Activated CD8-positive, alpha-beta T cell treated with anti-CD3 and anti-CD28 coated beads for 36 hours (primary cell): ENCODE measurements at regions not wholly inside any gene's neighbourhood (a gene's known extent, or its start where the extent isn't known, plus 50 kb on each side); places are given as distances from the start of the nearest gene placed in this dataset.
A peak's percentile ranks its signal among the peaks of the same experiment; 100 is the strongest.

Source experiments
- ATAC-seq: fragments of 200-7000 bp; cut with Tn5 transposase; one replicate; pipeline ENCODE4 v1.10.0; 2021; ENCODE audit warnings: mild to moderate bottlenecking, moderate library complexity
- CTCF ChIA-PET: fragments of 350-600 bp; sonication (Branson Sonifier 250); formaldehyde crosslinking; loops from one replicate; lab custom pipeline; 2021; ENCODE audit warnings: antibody characterized with exemption; lab: Charles Lee
- POLR2A ChIA-PET: fragments of 350-600 bp; sonication (Branson Sonifier 250); formaldehyde crosslinking; loops from one replicate; lab custom pipeline; 2021; ENCODE audit warnings: antibody characterized with exemption; lab: Charles Lee
- DNase-seq: peaks from one replicate; pipeline ENCODE4 v3.0.0-alpha.2; 2020
- H3K27ac Mint-ChIP-seq: one replicate; pipeline ENCODE4 v1.8.0; 2021; ENCODE audit warnings: mild to moderate bottlenecking, mixed read lengths
- H3K27me3 Mint-ChIP-seq: one replicate; pipeline ENCODE4 v1.8.0; 2021; ENCODE audit warnings: mixed read lengths
- H3K36me3 Mint-ChIP-seq: one replicate; pipeline ENCODE4 v1.8.0; 2021; ENCODE audit warnings: low read depth, mixed read lengths
- H3K4me1 Mint-ChIP-seq: one replicate; pipeline ENCODE4 v1.8.0; 2021; ENCODE audit warnings: low read depth, mixed read lengths
- H3K4me3 Mint-ChIP-seq: one replicate; pipeline ENCODE4 v1.8.0; 2021; ENCODE audit warnings: mild to moderate bottlenecking, moderate library complexity, mixed read lengths
- H3K9me3 Mint-ChIP-seq: one replicate; pipeline ENCODE4 v1.8.0; 2021; ENCODE audit warnings: mixed read lengths
- CTCF ChIP-seq: fragments of 200-600 bp; IDR thresholded peaks from one replicate; pipeline ENCODE4 v1.8.0; 2022; ENCODE audit warnings: antibody characterized with exemption, mild to moderate bottlenecking
- intact Hi-C: fragments of 100-400 bp; cut with micrococcal nuclease; formaldehyde crosslinking; loops from one replicate; pipeline ENCODE4 v1.10.0; 2022

- intact Hi-C loops, result no loop called here
- H3K36me3 Mint-ChIP-seq, result no peaks in the 10 kb centered on the region
- ATAC-seq (no peak), DNase-seq (no peak)
- POLR2A ChIA-PET, result interaction anchor here (0.7 to 1.9 kb wide), 2 partner anchors 9 to 12 kb away, joined by 3 to 4 read pairs; no protein-coding TSS in a partner anchor
- no peaks in the 10 kb centered on the region for H3K27me3 Mint-ChIP-seq
- CTCF ChIA-PET, result interaction anchor here (0.9 kb wide), 1 partner anchor 8 kb away, joined by 3 read pairs; no protein-coding TSS in a partner anchor
- TF ChIP-seq CTCF, result no peak
- peak overlapping the region; percentile 21 for H3K27ac Mint-ChIP-seq
- H3K4me1 Mint-ChIP-seq, result peaks cover 42% of the 10 kb centered on the region
- H3K4me3 Mint-ChIP-seq, result no peak overlapping the region
- H3K9me3 Mint-ChIP-seq, result peaks cover 2% of the 10 kb centered on the region
Observed at GRCh38 chr14:97712471-97712870, 915.3 kb downstream of the VRK1 start.

GRCh38 chr14:97713023-97713422, 915.8 kb downstream of the VRK1 start:
- ATAC-seq (peak; percentile 70), DNase-seq (peak; percentile 40)
- H3K36me3 Mint-ChIP-seq, result no peaks in the 10 kb centered on the region
- CTCF ChIA-PET, result interaction anchor here (0.9 to 1.5 kb wide), 2 partner anchors 9 to 11 kb away, joined by 3 to 7 read pairs; no protein-coding TSS in a partner anchor
- H3K4me1 Mint-ChIP-seq, result peaks cover 37% of the 10 kb centered on the region
- H3K4me3 Mint-ChIP-seq, result no peak overlapping the region
- TF ChIP-seq CTCF, result no peak
- H3K9me3 Mint-ChIP-seq, result peaks cover 2% of the 10 kb centered on the region
- intact Hi-C loops, result no loop called here
- POLR2A ChIA-PET, result interaction anchor here (0.7 to 1.9 kb wide), 3 partner anchors 9 to 264 kb away, joined by 3 to 4 read pairs (median 4); no protein-coding TSS in a partner anchor
- H3K27ac Mint-ChIP-seq, result peak overlapping the region; percentile 21
- no peaks in the 10 kb centered on the region for H3K27me3 Mint-ChIP-seq

DNA sequence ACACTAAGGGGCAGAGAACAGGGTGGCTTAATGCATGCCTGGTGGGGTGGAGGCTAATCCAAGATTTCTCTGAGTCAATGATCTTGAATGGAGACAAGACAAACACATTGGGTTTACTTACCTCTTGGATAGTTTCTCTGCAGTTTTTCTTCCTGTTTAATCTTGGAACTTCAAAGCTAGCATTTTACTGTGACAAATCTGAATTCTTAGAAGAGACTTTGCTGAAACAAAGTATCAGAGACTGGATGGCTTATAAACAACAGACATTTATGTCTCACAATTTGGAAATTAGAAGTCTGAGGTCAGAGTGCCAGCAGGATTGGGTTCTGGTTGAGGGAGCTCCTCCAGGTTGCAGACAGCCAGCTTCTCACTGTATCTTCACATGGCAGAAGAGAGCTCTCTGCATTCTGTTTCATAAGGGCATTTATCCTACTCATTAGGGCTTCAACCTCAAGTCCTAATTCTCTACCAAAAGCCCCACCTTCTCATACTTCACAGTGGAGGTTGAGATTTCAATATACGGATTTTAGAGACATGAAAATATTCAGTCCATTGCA, 921.8 kb downstream of the VRK1 start:
- peak overlapping the region; percentile 48 for H3K27ac Mint-ChIP-seq

GRCh38 chr14:97719931-97720330, 922.7 kb downstream of the VRK1 start:
- Mint-ChIP-seq H3K9me3 (peaks cover 5% of the 10 kb centered on the region), H3K36me3 (no peaks in the 10 kb centered on the region), H3K27me3 (no peaks in the 10 kb centered on the region), H3K4me3 (no peak overlapping the region), H3K27ac (no peak overlapping the region), H3K4me1 (peaks cover 46% of the 10 kb centered on the region)
- no peak for TF ChIP-seq CTCF
- ATAC-seq (no peak), DNase-seq (peak; percentile 52)
- intact Hi-C loops, result no loop called here
- POLR2A ChIA-PET, result interaction anchor here (0.6 kb wide), 1 partner anchor 789 kb away, joined by 3 read pairs; no protein-coding TSS in a partner anchor
- CTCF ChIA-PET, result no interaction called here

More for the DNA sequence above, 921.8 kb downstream of the VRK1 start:
- peaks cover 38% of the 10 kb centered on the region for H3K4me1 Mint-ChIP-seq
- H3K4me3 Mint-ChIP-seq, result no peak overlapping the region
- intact Hi-C loops, result no loop called here
- ChIA-PET POLR2A (interaction anchor here (1.0 kb wide), 1 partner anchor 12 kb away, joined by 3 read pairs; no protein-coding TSS in a partner anchor), CTCF (interaction anchor here (1.0 kb wide), 1 partner anchor 10 kb away, joined by 3 read pairs; no protein-coding TSS in a partner anchor)
- H3K27me3 Mint-ChIP-seq, result no peaks in the 10 kb centered on the region
- no peak for TF ChIP-seq CTCF
- H3K36me3 Mint-ChIP-seq, result no peaks in the 10 kb centered on the region
- peaks cover 5% of the 10 kb centered on the region for H3K9me3 Mint-ChIP-seq
- no peak for ATAC-seq
- no peak for DNase-seq

DNA sequence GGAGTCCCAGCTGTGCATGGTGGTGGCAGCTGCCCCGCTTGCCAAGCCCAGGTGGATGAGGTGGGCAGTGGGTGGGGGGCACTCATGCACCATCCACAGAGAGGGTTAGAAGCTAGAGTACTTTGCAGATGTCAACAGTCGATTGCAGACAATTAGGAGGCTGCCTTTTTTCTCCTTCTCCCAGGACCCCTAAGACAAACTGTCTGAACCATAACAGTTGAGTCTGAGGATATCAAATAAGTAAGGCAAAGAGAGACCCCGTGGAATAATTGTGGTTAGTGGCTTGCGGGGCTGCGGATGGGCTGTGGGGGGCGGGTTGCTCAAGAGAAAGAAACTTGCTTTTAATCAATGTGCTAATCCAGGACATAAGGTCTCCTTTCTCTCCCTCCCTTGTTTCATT, 926.2 kb downstream of the VRK1 start:
- Mint-ChIP-seq H3K9me3 (peaks cover 5% of the 10 kb centered on the region), H3K4me3 (no peak overlapping the region), H3K27ac (peak overlapping the region; percentile 22), H3K27me3 (no peaks in the 10 kb centered on the region), H3K36me3 (no peaks in the 10 kb centered on the region), H3K4me1 (peaks cover 70% of the 10 kb centered on the region)
- ChIA-PET POLR2A (interaction anchor here (1.1 to 2.0 kb wide), 2 partner anchors 14 to 20 kb away, joined by 3 to 8 read pairs; no protein-coding TSS in a partner anchor), CTCF (interaction anchor here (1.1 to 2.0 kb wide), 3 partner anchors 10 to 255 kb away, joined by 3 to 7 read pairs (median 5); no protein-coding TSS in a partner anchor)
- TF ChIP-seq CTCF, result no peak
- ATAC-seq, result no peak
- intact Hi-C loops, result no loop called here
- no peak for DNase-seq
